Tibial nerve (tissue), 3 donors: ENCODE measurements at regions not wholly inside any gene's neighbourhood (a gene's known extent, or its start where the extent isn't known, plus 50 kb on each side); places are given as distances from the start of the nearest gene placed in this dataset.
"Not testable (repeated sequence)": the region's sequence is repeated elsewhere in the genome, so short reads cannot be mapped to it uniquely, and the experiment has no call there.

Experiments used
- CTCF ChIP-seq, 5 experiments: fragments of 200-600 bp in 3 of 5; fragments of 450-650 bp in 2 of 5; sonication (generic) in 3 of 5; IDR thresholded peaks; one replicate each; pipeline ENCODE4 v1.5.1; 2016 to 2019; ENCODE audit warnings: antibody characterized with exemption in 5 of 5, mild to moderate bottlenecking in 3 of 5, moderate library complexity in 2 of 5
- POLR2A ChIP-seq, 2 donors: fragments of 450-650 bp; IDR thresholded peaks; one replicate each; pipeline ENCODE4 v1.6.1; 2017; ENCODE audit warnings: antibody characterized with exemption in 2 of 2, mild to moderate bottlenecking in 2 of 2, moderate library complexity in 2 of 2

GRCh38 chr22:11604635-11605395, 3923.2 kb upstream of the OR11H1 start:
- TF ChIP-seq CTCF, POLR2A (IDR thresholded peaks at IDR 0.05): not testable (repeated sequence)
